ENCODE measurements at regions not wholly inside any gene's neighbourhood (a gene's known extent, or its start where the extent isn't known, plus 50 kb on each side); places are given as distances from the start of the nearest gene placed in this dataset.
"Not testable (repeated sequence)": the region's sequence is repeated elsewhere in the genome, so short reads cannot be mapped to it uniquely, and the experiment has no call there.

DNA sequence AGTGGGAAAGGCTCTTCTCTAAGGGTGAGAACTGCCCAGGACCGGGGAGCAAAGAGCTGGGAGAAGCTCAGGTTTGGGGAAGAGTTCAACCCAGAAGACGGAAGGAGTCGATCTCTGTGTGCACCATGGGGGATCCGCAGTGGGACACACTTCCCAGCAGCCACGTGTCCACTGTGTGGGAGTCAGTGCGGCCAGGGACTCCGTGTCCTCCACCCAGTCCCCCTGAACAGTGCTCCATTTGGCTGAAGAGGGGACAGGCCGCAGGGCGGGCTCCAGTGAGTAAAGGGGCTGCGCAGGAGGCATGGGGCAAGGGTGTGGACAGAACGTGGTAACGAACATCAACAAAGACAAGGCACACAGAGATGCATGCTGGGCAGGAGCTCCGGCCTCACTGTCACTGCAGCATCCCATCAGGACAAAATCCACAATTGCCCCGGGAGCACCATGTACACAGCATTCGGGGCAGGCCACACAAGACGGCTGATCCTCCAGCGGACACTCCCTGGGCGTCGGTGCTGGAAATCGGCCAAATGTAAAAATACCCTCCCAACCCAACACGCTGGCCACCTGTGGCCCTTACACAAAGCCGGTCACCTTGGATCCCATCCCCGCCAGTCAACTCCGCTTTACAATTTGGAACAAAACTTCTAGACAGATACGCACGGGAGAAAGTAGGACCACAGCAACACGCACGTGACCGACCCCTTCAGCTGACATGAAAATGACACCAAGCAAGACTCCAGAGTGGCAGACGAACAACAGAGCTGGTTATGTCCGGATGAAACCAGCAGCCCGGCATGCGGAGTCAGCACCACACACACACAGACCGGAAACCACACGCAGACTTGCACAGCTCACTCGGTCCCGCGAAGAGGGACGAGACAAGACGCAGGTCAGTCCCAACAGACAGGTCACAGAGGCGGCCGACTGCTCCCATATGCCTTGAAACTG lies 366.8 kb downstream of the SHANK2 start:
- no peak for DNase-seq

GRCh38 chr11:70886256-70886655 lies 366.1 kb downstream of the SHANK2 start:
- no peak for DNase-seq

DNA sequence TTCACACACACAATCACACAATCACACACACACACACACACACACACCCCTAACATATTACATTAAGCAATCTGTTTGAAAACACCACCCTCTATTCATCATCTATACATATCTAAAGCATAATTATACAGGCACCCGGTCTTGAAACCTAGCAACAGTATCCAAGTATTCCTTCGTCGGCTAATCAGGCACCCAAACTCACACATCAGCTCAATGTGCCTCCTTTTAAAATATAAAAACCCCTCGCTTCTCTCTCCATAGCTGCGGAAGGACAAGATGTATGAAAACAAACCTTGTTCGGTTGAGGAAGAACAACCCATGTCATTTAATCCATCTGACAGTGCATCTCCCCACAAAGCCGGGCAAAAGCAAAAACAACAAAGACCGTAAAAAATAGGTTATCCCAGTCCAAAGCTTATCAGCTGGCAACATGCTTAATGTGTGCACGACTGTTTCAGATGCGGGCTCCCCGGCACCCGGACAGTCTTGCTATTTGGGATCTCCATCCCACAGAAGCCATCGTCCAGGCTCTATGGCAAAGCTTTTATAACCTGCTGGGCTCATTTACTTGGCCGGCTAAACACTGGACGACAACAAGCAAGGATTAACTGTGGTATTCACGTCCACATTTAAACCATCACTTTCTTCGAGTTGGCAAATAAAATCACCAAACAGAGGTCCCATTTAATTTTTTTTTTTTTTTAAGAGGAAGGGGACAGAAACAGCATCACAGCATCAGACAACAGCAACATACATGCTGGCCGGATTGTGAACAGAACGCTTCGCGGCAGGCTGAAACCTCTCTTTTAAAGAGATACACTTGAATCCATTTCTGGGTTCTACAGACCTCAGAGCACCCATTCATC lies 365.5 kb downstream of the SHANK2 start:
- DNase-seq: no peak

DNA sequence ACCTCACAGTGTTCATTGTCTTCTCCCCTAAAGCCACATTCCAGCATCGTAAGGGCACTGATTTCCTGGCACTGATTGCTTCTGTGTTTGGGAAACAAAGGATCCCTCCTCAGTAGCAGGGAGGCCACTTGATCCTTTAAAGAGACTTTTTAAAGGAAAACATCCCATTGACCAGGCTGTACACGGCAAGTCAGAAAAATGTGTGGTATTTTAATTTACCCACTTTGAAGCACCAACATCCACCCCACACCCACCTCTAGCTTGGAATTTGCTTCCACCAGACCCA lies 364.9 kb downstream of the SHANK2 start:
- DNase-seq: no peak

DNA sequence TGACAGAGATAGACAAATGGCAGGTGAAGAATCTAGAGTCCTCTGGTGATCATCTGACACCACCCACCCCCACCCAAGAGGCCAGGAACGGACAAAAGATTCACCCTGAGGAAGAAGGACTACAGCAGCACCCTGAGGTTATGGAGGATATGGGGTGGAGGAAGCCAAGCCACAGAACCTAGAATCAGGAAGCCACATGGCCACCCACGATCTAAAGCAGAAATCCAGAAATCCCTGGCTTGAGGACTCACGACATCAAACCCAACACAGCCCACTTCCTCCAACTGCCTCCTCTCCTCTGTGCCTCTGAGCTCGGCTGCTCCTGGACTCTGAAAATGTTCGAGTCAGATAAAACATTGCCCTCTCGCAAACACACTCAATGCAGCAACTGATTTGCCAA lies 364.3 kb downstream of the SHANK2 start:
- no peak for DNase-seq

DNA sequence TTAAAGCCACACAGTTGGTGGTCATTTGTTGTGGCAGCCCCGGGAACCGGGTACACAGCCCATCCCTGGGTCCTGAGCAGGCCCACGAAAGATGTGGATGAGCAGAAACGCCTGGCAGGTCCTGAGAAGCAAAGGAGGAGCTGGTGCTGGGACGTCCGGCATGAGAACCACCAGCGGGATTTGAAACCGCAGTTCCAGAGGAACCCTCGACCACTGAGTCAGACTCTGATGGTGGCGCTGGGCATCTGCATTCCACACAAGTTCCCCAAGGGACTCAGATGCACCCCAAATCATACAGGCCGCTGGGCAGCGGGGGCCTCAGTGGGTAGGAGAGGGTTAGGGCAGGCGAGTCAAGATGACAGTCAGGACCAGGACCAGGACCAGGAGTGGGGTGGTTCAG lies 363.0 kb downstream of the SHANK2 start:
- DNase-seq: no peak

DNA sequence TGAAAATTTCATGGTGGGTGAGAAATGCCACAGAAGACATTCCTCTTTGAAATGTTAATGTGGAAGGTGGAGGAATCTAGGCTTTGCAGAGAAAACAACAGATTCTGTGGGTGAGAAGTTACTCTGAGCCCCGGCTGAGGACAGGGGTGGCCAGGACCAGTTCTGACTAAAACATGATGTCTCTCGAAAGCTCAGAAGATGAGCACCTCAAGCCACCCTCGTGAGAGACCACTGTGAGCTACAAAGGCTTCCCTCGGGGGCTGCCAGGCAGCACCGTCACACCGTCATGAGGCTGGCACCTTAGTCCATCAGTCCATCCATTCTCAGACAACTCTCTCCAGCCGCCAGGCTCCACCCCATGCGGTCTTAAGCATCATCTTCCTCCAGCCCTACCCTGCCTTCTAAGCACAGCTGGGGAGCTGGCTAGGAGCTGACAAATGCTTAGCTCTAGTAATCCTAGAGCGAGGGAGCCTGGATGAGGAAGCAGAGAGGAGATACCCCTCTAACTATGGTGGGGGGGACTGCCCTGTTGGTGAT lies 360.5 kb downstream of the SHANK2 start:
- DNase-seq: no peak

DNA sequence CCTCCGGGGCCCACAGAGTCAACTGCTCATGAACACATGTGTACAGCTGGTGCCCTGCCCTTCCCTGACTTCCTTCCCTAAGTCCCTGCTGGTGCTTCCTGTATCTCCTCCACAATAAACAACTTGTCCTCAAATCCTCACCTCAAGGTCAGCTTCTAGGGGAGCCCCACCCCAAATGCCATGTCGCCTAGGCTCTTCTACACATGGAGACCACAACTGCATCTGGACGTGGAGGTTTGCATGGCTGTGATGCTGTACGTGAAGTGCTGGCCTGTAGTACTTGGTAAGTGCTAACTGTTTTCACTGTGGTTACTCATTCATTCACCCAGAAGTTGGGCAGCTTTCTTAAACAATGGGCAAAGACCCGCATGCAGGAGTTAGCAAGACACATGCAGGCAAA lies 359.5 kb downstream of the SHANK2 start:
- no peak for DNase-seq

GRCh38 chr11:70894566-70895365 lies 357.6 kb downstream of the SHANK2 start:
- no peak for DNase-seq

GRCh38 chr11:70895366-70895670 lies 357.1 kb downstream of the SHANK2 start:
- DNase-seq: no peak

GRCh38 chr11:70897429-70897828 lies 354.9 kb downstream of the SHANK2 start:
- DNase-seq: no peak

DNA sequence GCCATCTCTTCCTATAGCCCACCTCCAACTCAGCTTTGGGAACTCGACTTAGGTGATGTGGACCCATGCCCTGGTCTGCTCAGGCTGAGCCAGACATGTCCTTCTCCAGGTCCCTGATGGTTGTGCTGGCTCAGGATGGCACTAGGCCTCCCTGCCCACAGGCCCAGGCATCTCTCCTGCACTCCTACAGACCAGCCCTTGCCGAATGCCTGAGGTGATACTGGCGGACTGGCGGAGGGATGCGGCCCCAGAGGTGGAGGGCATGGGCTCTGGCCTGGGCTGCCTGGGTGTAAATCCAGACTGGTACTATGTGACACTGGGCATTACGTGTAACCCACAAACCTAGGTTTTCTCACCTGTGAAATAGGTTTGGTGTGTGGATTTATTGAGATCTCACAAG lies 352.8 kb downstream of the SHANK2 start:
- DNase-seq: no peak

DNA sequence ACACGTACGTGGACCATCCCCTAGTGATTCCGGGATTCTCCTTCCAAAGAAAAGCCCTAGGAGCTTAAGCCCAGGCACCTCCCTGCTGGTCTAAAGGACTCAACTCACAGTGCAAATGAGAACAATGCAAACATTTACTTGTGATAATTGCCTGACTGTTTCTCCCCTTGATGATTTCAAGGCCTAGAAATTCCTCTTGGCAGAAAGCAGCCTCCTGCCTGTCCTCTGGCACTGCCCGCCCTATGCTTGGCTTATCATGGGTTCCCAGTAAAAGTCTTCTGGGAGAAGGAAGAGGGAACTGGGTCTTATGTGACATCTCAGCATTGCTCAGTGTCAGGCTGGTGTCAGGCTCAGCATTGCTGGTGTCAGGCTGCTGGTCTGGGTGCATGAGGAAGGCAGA lies 351.8 kb downstream of the SHANK2 start:
- no peak for DNase-seq

DNA sequence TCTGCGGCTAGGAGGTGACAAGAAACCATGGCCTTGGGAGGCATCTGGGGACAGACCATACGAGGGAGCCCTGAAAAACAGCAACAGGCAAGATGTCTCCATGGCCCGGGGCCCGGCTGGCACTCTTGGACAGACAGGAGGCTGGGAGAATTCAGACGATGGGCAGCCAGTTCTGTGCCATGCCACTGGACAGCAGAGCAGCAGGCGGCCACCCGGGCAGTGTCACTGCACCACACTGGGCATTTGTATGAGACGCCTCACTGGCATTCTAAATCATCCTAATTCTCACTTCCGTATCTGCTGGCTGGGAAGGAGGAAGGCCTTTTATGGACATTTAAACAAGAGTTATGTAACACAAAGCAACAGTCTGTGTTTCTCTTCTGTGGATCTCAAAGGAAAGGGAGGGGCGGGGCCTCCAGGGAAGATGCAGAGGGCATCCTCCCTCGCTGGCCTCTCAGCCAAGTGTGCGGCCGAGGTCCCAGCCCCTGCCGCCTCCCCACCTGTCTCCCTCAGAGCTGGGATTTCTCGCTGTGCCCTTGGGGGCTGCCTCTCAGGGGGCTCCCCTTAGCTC lies 350.3 kb downstream of the SHANK2 start:
- DNase-seq: no peak

DNA sequence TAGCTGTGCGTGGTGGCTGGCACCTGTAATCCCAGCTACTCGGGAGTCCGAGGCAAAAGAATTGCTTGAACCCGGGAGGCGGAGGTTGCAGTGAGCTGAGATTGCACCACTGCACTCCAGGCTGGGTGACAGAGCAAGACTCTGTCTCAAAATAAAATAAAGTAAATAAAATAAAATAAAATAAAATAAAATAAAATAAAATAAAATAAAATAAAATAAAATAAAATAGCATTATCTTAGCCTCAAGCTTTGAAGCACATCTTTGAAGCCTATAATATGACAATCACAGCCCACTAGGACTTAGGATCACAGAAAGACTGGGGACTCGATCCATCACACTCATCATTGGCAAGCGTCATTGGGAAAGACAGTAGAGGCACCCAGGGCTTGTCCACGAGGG lies 349.1 kb downstream of the SHANK2 start:
- not testable (repeated sequence) for DNase-seq

DNA sequence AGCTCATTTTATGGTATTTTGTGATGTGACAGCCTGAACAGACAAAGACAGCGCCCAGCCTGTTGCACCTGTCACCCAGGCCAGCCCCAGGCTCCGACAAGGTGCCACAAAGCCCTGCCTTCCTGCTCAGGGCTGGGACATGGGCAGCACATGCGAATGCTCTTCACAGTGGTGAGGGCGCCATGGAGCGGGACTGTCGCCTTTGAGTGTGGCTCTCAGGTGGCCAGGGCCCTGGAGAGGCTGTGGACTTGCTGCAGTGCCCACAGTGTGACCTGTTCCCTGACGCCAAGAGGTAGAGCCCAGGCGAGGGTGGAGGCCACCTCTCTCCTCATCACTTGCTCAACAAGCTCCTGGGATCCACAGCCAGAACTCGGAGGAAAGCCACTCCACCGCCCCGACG lies 346.3 kb downstream of the SHANK2 start:
- DNase-seq: no peak

- DNase-seq: no peak
Measured at GRCh38 chr11:70908223-70908622, 344.2 kb downstream of the SHANK2 start.

DNA sequence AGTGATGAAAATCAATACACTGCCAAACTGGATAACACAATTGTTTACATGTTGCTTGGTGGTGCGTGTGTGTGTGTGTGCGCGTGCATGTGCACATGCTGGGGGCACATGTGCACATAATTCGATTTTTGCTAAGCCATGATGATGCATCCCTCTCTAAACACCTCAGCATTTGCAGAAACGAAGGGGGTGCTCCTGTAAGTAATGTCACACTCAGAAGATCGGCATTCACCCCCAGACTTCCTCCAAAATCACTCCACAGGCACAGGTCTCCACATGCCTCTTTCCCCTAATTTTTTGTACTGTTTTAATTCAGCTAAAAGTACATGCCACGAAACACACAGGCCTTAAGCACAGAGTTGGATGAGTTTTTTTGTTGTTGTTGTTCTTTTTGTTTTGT lies 341.5 kb downstream of the SHANK2 start:
- DNase-seq: no peak

GRCh38 chr11:70912226-70912840 lies 340.0 kb downstream of the SHANK2 start:
- no peak for DNase-seq

DNA sequence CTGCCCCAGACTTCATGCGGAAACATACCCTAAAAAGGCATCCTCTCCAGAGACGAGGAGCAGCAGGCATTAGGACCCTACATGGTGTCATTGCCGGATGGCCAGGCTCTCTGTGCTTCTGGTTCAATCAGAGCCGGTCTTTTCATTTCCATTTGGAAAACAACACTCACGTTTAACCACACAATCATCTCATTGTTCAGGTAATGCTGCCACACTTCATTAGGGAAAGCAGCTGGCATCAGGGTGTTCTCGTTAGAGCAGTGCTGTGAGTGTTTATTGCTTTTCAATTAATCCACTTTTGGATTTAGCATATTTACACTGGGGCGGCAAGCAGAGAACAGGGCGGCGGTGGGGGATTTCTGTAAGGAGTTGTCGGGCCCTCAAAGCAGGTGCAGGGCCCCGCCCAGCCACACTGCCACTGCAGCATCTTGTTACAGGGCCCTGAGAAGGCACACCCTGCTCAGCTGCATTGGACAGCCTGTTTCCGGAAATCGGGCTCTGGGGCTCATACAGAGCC lies 338.6 kb downstream of the SHANK2 start:
- no peak for DNase-seq

DNA sequence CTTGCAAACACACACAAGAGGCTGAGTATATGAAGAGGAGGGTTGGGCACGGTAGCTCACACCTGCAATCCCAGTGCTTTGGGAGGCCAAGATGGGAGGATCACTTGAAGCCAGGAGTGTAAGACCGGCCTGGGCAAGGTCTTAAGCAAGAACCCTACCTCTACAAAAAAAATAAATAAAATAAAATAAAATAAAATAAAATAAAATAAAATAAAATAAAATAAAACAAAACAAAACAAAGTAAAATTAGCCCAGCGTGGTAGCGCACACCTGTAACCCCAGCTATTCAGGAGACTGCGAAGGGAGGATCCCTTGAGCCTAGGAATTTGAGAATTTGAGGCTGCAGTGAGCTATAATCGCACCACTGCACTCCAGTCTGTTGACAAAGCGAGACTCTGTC lies 337.9 kb downstream of the SHANK2 start:
- no peak for DNase-seq

All from CD4-positive, alpha-beta T cell treated with Interleukin-21 for 1 hour (primary cell).